ENCODE measurements at regions not wholly inside any gene's neighbourhood (a gene's known extent, or its start where the extent isn't known, plus 50 kb on each side); places are given as distances from the start of the nearest gene placed in this dataset.

DNA sequence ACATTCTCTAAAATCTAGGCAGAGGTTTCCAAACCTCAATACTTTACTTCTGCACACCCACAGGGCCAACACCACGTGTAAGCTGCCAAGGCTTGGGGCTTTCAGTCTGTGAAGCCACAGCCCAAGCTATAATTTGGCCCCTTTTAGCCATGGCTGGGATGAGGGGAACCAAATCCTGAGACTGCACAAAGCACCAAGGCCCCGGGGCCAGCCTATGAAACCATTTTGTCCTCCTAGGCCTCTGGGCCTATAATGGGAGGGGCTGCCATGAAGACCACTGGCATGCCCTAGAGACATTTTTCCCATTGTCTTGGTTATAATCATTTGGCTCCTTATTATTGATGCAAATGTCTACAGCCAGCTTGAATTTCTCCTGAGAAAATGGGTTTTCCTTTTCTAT is 513.0 kb upstream of the ADGRB3 start:
- H2BK20ac ChIP-seq (ENCODE audit: low read length) = no peak overlapping the region
- TF ChIP-seq POLR2A (IDR thresholded peaks at IDR 0.05; ENCODE audit: control extremely low read depth in 1 of 2, low read depth in 2 of 2, low read length in 2 of 2) (no peak), CHD2 (IDR thresholded peaks at IDR 0.05; ENCODE audit: low read length) (no peak), BCL11A (IDR thresholded peaks at IDR 0.05; ENCODE audit: low read depth in 2 of 2, low read length in 2 of 2) (no peak)
- TF ChIP-seq, protein P1, sequence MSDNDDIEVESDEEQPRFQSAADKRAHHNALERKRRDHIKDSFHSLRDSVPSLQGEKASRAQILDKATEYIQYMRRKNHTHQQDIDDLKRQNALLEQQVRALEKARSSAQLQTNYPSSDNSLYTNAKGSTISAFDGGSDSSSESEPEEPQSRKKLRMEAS (IDR thresholded peaks at IDR 0.05) = no peak

More for the DNA sequence above, 513.0 kb upstream of the ADGRB3 start:
- Histone ChIP-seq H2BK5ac (ENCODE audit: low read depth, low read length) (no peak overlapping the region), H3K56ac (replicated peaks; ENCODE audit: insufficient read length, low read depth, low read length) (no peak overlapping the region), H2BK12ac (ENCODE audit: low read depth, low read length) (no peak overlapping the region), H4K8ac (ENCODE audit: extremely low read depth, insufficient read depth, low read length) (no peak overlapping the region), H3K23me2 (ENCODE audit: low read depth, low read length) (no peaks in the 10 kb centered on the region), H3K9me3 (ENCODE audit: insufficient read depth in 2 of 2, low read depth in 1 of 2, low read length in 1 of 2) (peaks cover 22% of the 10 kb centered on the region in 2 experiments), H2BK120ac (replicated peaks; ENCODE audit: low read depth, low read length) (no peak overlapping the region), H3K18ac (ENCODE audit: extremely low read depth, low read length) (no peak overlapping the region), H4K20me1 (replicated peaks in 1 of 2; ENCODE audit: control insufficient read depth in 1 of 2, insufficient read depth in 2 of 2, low read length in 2 of 2) (no peaks in the 10 kb centered on the region), H2BK15ac (ENCODE audit: low read length) (no peak overlapping the region), H3K23ac (ENCODE audit: insufficient read length) (no peak overlapping the region), H3K27me3 (replicated peaks in 1 of 4; ENCODE audit: control insufficient read depth in 3 of 4, extremely low read depth in 1 of 4, insufficient read depth in 3 of 4, low read length in 3 of 4) (peaks cover 0 to 1% (median 0%) of the 10 kb centered on the region in 4 experiments; a peak in 1 of 7 replicates), H3K79me2 (ENCODE audit: control insufficient read depth in 1 of 2, insufficient read depth in 2 of 2, low read length in 2 of 2) (no peaks in the 10 kb centered on the region), H3K9ac (replicated peaks in 1 of 4; ENCODE audit: extremely low read depth in 1 of 4, low read depth in 3 of 4, low read length in 3 of 4) (no peak overlapping the region), H3K14ac (ENCODE audit: insufficient read length) (no peak overlapping the region), H2AK5ac (ENCODE audit: low read depth, low read length) (no peak overlapping the region), H3K27ac (ENCODE audit: low read depth, low read length) (no peak overlapping the region), H3K36me3 (ENCODE audit: control insufficient read depth in 2 of 4, insufficient read depth in 4 of 4, low read length in 3 of 4) (no peaks in the 10 kb centered on the region; a peak in 2 of 8 replicates), H3K4me3 (ENCODE audit: extremely low read depth in 1 of 4, insufficient read depth in 2 of 4, low read depth in 3 of 4, low read length in 4 of 4) (no peak overlapping the region), H3K79me1 (ENCODE audit: low read depth, low read length) (no peaks in the 10 kb centered on the region), H3K4me1 (replicated peaks in 1 of 4; ENCODE audit: control insufficient read depth in 3 of 4, insufficient read depth in 4 of 4, low read length in 3 of 4) (no peaks in the 10 kb centered on the region), H3K4ac (replicated peaks; ENCODE audit: insufficient read length, low read depth, low read length) (no peak overlapping the region), H4K5ac (ENCODE audit: insufficient read length, low read depth, low read length) (no peak overlapping the region), H2AFZ (ENCODE audit: low read length) (no peak overlapping the region), H4K91ac (replicated peaks; ENCODE audit: insufficient read length, low read length) (no peak overlapping the region), H3K4me2 (ENCODE audit: insufficient read depth in 1 of 2, low read depth in 2 of 2, low read length in 2 of 2) (no peak overlapping the region)
- CTCF ChIA-PET (ENCODE audit: partially characterized antibody) = no interaction called here
- POLR2A ChIA-PET (ENCODE audit: partially characterized antibody) = no interaction called here
- FAIRE-seq = no peak
- no peak for DNase-seq (ENCODE audit: low read depth in 1 of 2, low spot score in 2 of 2)
- 87% methylated on average over 2 of the region's 2 CpGs; no CpG with 5 or more reads in 1 of the 2 experiments for WGBS, 2 experiments (ENCODE audit: extremely low coverage in 1 of 2, insufficient coverage in 1 of 2, insufficient read length in 1 of 2, insufficient replicate concordance in 2 of 2, low coverage in 1 of 2, low lambda C conversion rate in 2 of 2, missing lambda C conversion rate in 1 of 2)

Measured in H1 (cell line).